IPS-18c (cell line): ENCODE measurements at regions not wholly inside any gene's neighbourhood (a gene's known extent, or its start where the extent isn't known, plus 50 kb on each side); places are given as distances from the start of the nearest gene placed in this dataset.
"Not testable (repeated sequence)": the region's sequence is repeated elsewhere in the genome, so short reads cannot be mapped to it uniquely, and the experiment has no call there.

Experiments
- H3K4me3 ChIP-seq: 2 replicates; pipeline ENCODE4 v1.7.0; 2013; ENCODE audit warnings: low read depth, mild to moderate bottlenecking, low read length, moderate library complexity; ENCODE audit not compliant: insufficient read depth
- H3K9me3 ChIP-seq: one replicate; pipeline ENCODE4 v1.6.1; 2013; ENCODE audit warnings: mild to moderate bottlenecking, low read length, moderate library complexity; ENCODE audit not compliant: control insufficient read depth, insufficient read depth

- Histone ChIP-seq H3K4me3 (no peak overlapping the region), H3K9me3 (no peaks in the 10 kb centered on the region)
Measured at GRCh38 chr6:9875605-9876353, 539.1 kb downstream of the TFAP2A start.

GRCh38 chr6:9862603-9863167, 552.2 kb downstream of the TFAP2A start:
- no peak overlapping the region for H3K4me3 ChIP-seq
- peaks cover 5% of the 10 kb centered on the region for H3K9me3 ChIP-seq

DNA sequence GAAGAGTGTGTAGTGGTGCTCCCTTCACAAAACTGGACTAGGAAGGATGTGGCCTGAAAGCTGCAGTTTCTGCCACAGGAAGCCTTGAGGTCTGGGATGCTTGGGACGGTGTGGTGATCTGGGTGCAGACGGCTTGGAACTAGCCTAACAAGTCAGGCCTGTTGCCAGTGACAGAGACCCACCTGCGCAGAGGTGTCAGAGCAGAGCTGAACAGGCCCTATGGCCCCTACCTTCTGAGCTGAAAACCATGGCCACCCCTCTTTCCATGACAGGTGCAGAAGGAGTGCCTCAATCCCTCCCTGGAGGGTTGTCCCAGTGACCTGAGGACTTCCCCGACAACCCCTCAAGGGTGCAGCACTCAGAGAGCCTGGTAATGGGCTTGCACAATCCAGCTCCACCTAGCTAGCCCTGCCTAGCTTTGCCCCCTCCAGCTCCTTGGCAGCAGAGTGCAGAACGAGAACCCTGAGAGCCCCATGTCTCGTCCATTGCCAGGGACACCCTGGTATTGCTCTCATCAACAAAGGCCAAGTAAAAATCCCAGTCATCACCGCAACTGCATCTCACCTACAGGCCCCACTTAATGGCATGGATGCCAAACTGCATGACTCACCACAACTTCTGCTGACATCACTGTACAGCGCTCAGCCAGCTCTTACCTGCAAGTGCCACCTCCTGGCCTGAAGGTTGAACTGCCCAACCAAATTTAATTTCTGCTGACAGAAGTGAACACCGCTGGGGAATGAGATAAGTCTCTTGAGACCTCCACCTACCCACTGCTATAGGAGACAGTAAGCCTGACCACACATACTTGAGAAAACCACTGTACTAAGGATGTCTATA, 563.1 kb downstream of the TFAP2A start:
- no peak overlapping the region for H3K4me3 ChIP-seq
- H3K9me3 ChIP-seq: no peaks in the 10 kb centered on the region

- Histone ChIP-seq H3K9me3 (no peaks in the 10 kb centered on the region), H3K4me3 (no peak overlapping the region)
Measured at GRCh38 chr6:9851006-9851405, 563.9 kb downstream of the TFAP2A start.

- H3K9me3 ChIP-seq: no peaks in the 10 kb centered on the region
- no peak overlapping the region for H3K4me3 ChIP-seq
Measured at GRCh38 chr6:9848094-9848493, 566.8 kb downstream of the TFAP2A start.

DNA sequence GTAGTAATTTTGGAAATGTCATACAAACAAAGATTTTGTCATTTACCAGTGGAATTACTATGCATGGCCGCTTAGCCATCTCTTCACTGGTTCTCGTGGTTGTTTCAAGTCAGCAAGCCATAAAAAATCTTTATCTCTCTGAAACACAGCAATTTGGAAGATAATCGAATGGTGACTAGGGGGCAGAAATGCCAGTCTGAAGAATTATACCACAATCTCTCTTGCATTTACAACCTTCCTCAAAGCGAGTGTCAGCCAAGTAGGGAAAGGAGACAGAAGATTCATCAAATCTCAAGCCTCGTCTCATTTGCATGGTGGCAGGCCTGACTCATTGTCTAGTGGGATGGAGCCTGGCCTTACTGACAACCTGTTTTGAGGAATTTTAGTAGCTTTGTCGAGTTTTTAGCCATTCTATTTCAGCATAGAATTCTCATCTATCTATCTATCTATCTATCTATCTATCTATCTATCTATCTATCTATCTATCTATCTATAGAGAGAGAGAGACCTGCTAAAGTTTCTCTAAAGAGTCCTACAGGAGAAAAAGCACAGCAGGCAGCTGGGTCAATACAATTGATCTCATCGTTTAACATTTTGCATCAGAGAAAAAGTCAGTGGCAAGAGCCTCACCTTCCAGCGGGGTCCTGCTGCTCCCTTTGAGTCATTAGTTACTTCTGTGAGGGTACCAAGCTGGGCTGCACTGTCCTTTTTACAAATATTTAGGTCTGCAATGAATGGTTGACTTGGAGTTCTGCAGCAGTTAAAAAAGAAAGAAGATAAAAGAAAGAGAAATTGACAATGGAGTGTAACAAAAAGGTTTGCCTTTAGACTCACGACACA, 572.8 kb downstream of the TFAP2A start:
- Histone ChIP-seq H3K9me3 (no peaks in the 10 kb centered on the region), H3K4me3 (no peak overlapping the region)

- Histone ChIP-seq H3K4me3 (no peak overlapping the region), H3K9me3 (no peaks in the 10 kb centered on the region)
Measured at GRCh38 chr6:9834233-9834632, 580.6 kb downstream of the TFAP2A start.

GRCh38 chr6:9831783-9832182, 583.1 kb downstream of the TFAP2A start:
- no peak overlapping the region for H3K4me3 ChIP-seq
- H3K9me3 ChIP-seq: no peaks in the 10 kb centered on the region

- no peaks in the 10 kb centered on the region for H3K9me3 ChIP-seq
- no peak overlapping the region for H3K4me3 ChIP-seq
Measured at GRCh38 chr6:9830808-9831207, 584.1 kb downstream of the TFAP2A start.

GRCh38 chr6:9825526-9825925, 589.3 kb downstream of the TFAP2A start:
- Histone ChIP-seq H3K9me3 (no peaks in the 10 kb centered on the region), H3K4me3 (no peak overlapping the region)

GRCh38 chr6:9810727-9811126, 604.1 kb downstream of the TFAP2A start:
- H3K4me3 ChIP-seq: peak overlapping the region; percentile 20; the same call in 1 of the 2 replicates
- H3K9me3 ChIP-seq: not testable (repeated sequence)

GRCh38 chr6:9810286-9810685, 604.6 kb downstream of the TFAP2A start:
- H3K9me3 ChIP-seq: no peaks in the 10 kb centered on the region
- H3K4me3 ChIP-seq: peak overlapping the region; percentile 10; the same call in 1 of the 2 replicates

DNA sequence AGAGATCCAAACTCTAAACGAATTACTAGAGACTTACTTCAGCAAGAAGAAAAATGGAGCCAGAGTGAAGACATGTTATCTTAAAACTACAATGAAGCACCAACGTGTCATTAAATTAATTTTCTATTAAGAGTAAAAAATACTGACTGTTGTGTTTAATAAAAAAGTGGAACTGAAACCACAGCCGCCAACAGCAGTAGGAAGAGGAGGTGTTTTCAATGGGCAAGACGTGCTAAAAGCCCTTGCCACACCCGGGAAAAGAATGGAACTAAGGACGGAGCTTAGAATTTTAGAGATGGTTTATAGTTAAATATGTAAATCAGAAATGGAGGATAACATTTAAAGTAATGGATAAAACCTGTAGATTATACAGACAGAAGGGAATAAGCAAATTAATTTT, 608.7 kb downstream of the TFAP2A start:
- no peak overlapping the region for H3K4me3 ChIP-seq
- no peaks in the 10 kb centered on the region for H3K9me3 ChIP-seq

GRCh38 chr6:9801249-9801754, 613.6 kb downstream of the TFAP2A start:
- Histone ChIP-seq H3K9me3 (no peaks in the 10 kb centered on the region), H3K4me3 (no peak overlapping the region)

- no peaks in the 10 kb centered on the region for H3K9me3 ChIP-seq
- no peak overlapping the region for H3K4me3 ChIP-seq
Measured at GRCh38 chr6:9799582-9799981, 615.3 kb downstream of the TFAP2A start.

DNA sequence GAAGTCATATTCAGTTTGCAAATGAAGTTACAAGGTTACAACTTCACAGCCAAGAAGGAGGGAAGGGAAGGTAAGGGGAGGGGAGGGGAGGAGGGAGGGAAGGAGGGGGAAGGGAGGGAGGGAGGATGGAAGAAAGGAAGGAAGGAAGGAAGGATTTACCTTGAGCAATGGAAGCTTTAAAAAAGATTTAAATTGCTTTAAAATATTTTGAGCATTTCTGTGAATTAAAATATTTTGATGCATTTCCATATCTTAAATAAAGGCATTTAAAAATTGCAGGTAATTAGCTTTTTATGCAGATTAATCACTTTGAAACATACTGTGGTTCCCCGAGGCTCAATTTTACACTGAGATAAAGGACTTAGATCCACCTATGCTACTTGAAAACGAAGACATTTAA, 618.0 kb downstream of the TFAP2A start:
- H3K4me3 ChIP-seq: no peak overlapping the region
- no peaks in the 10 kb centered on the region for H3K9me3 ChIP-seq

- Histone ChIP-seq H3K4me3 (no peak overlapping the region), H3K9me3 (no peaks in the 10 kb centered on the region)
Measured at GRCh38 chr6:9795880-9796279, 619.0 kb downstream of the TFAP2A start.
